Mesothelial cell of epicardium (in vitro differentiated cells): ENCODE measurements at regions not wholly inside any gene's neighbourhood (a gene's known extent, or its start where the extent isn't known, plus 50 kb on each side); places are given as distances from the start of the nearest gene placed in this dataset.
A peak's percentile ranks its signal among the peaks of the same experiment; 100 is the strongest.

Experiments
- DNase-seq, 2 experiments: peaks; one replicate each; pipeline ENCODE4 v3.0.0; 2021; ENCODE audit warnings: low spot score in 2 of 2; ENCODE audit not compliant: unreplicated experiment in 2 of 2
- H3K27ac Mint-ChIP-seq: 2 replicates; pipeline ENCODE4 v1.8.0; 2021; ENCODE audit warnings: mixed read lengths
- H3K27me3 Mint-ChIP-seq: 2 replicates; pipeline ENCODE4 v1.8.0; 2021; ENCODE audit warnings: low read depth, mixed read lengths
- H3K36me3 Mint-ChIP-seq: 2 replicates; pipeline ENCODE4 v1.8.0; 2021; ENCODE audit warnings: mixed read lengths
- H3K4me1 Mint-ChIP-seq: 2 replicates; pipeline ENCODE4 v1.8.0; 2021; ENCODE audit warnings: mixed read lengths
- H3K4me3 Mint-ChIP-seq: 2 replicates; pipeline ENCODE4 v1.8.0; 2021; ENCODE audit warnings: mild to moderate bottlenecking, moderate library complexity, mixed read lengths
- H3K9me3 Mint-ChIP-seq: 2 replicates; pipeline ENCODE4 v1.8.0; 2021; ENCODE audit warnings: mixed read lengths
- CTCF ChIP-seq: fragments of 200-600 bp; sonication (generic); IDR thresholded peaks from one replicate; pipeline ENCODE4 v1.5.0; 2021; ENCODE audit warnings: antibody characterized with exemption; ENCODE audit not compliant: unreplicated experiment

GRCh38 chr20:50295762-50296449 lies 105.3 kb downstream of the CEBPB start:
- H3K27me3 Mint-ChIP-seq, result no peaks in the 10 kb centered on the region
- no peak overlapping the region for H3K27ac Mint-ChIP-seq
- no peak for DNase-seq
- TF ChIP-seq CTCF, result no peak
- no peaks in the 10 kb centered on the region for H3K4me1 Mint-ChIP-seq
- no peak overlapping the region for H3K4me3 Mint-ChIP-seq
- H3K36me3 Mint-ChIP-seq, result no peaks in the 10 kb centered on the region
- no peaks in the 10 kb centered on the region for H3K9me3 Mint-ChIP-seq

GRCh38 chr20:50296450-50297375 lies 106.1 kb downstream of the CEBPB start:
- Mint-ChIP-seq H3K27ac (no peak overlapping the region), H3K4me1 (no peaks in the 10 kb centered on the region), H3K9me3 (no peaks in the 10 kb centered on the region), H3K4me3 (no peak overlapping the region), H3K36me3 (no peaks in the 10 kb centered on the region), H3K27me3 (no peaks in the 10 kb centered on the region)
- DNase-seq, result no peak
- no peak for TF ChIP-seq CTCF

GRCh38 chr20:50297498-50298376 lies 107.1 kb downstream of the CEBPB start:
- no peak for DNase-seq
- no peaks in the 10 kb centered on the region for H3K9me3 Mint-ChIP-seq
- no peak for TF ChIP-seq CTCF
- no peak overlapping the region for H3K4me3 Mint-ChIP-seq
- no peaks in the 10 kb centered on the region for H3K36me3 Mint-ChIP-seq
- H3K4me1 Mint-ChIP-seq, result peaks cover under 1% of the 10 kb centered on the region
- no peaks in the 10 kb centered on the region for H3K27me3 Mint-ChIP-seq
- peak overlapping the region; percentile 4 for H3K27ac Mint-ChIP-seq

- DNase-seq, result no peak
- Mint-ChIP-seq H3K27ac (peak overlapping the region; percentile 4), H3K36me3 (no peaks in the 10 kb centered on the region), H3K4me3 (no peak overlapping the region), H3K4me1 (peaks cover 7% of the 10 kb centered on the region), H3K9me3 (no peaks in the 10 kb centered on the region), H3K27me3 (no peaks in the 10 kb centered on the region)
- TF ChIP-seq CTCF, result no peak
Measured at GRCh38 chr20:50298554-50299324, 108.1 kb downstream of the CEBPB start.

- Mint-ChIP-seq H3K9me3 (no peaks in the 10 kb centered on the region), H3K36me3 (no peaks in the 10 kb centered on the region), H3K4me3 (no peak overlapping the region), H3K4me1 (peaks cover 13% of the 10 kb centered on the region), H3K27me3 (no peaks in the 10 kb centered on the region), H3K27ac (no peak overlapping the region)
- no peak for TF ChIP-seq CTCF
- DNase-seq, result no peak
Measured at GRCh38 chr20:50299325-50299629, 108.6 kb downstream of the CEBPB start.
